Thymus (tissue), 11 donors: ENCODE measurements at regions not wholly inside any gene's neighbourhood (a gene's known extent, or its start where the extent isn't known, plus 50 kb on each side); places are given as distances from the start of the nearest gene placed in this dataset.

Experiments used
- DNase-seq, 9 donors: peaks; one replicate each; pipeline ENCODE4 v3.0.0-alpha.2; 2013; ENCODE audit warnings: low spot score in 9 of 9, low read depth in 6 of 9, missing footprints in 1 of 9
- H3K27ac ChIP-seq, 2 donors: one replicate each; pipeline ENCODE4 v1.5.1; 2013; ENCODE audit warnings: control low read depth in 1 of 2, low read depth in 1 of 2, low read length in 1 of 2, mild to moderate bottlenecking in 1 of 2, moderate library complexity in 1 of 2
- H3K27me3 ChIP-seq, 2 donors: one replicate each; pipeline ENCODE4 v1.5.1; 2013; ENCODE audit warnings: low read length in 1 of 2; ENCODE audit not compliant: control insufficient read depth in 2 of 2, insufficient read depth in 1 of 2
- H3K36me3 ChIP-seq, 2 donors: one replicate each; pipeline ENCODE4 v1.5.1; 2013; ENCODE audit warnings: low read length in 1 of 2, mild to moderate bottlenecking in 1 of 2, moderate library complexity in 1 of 2; ENCODE audit not compliant: control insufficient read depth in 2 of 2, insufficient read depth in 2 of 2
- H3K4me1 ChIP-seq, 2 donors: one replicate each; pipeline ENCODE4 v1.5.1; 2013; ENCODE audit warnings: low read length in 2 of 2; ENCODE audit not compliant: control insufficient read depth in 2 of 2, insufficient read depth in 2 of 2
- H3K4me3 ChIP-seq, 2 donors: one replicate each; pipeline ENCODE4 v1.5.1; 2013; ENCODE audit warnings: low read length in 2 of 2, control low read depth in 1 of 2, mild to moderate bottlenecking in 1 of 2
- H3K9me3 ChIP-seq, 2 donors: one replicate each; pipeline ENCODE4 v1.5.1; 2013; ENCODE audit warnings: low read length in 1 of 2, mild to moderate bottlenecking in 1 of 2; ENCODE audit not compliant: control insufficient read depth in 2 of 2, insufficient read depth in 1 of 2
- WGBS: extraction: QIAGEN DNeasy Blood & Tissue Kit; methylation state at CpG from one replicate; pipeline ENCODE4 v1.1.7; 2013; 5-methylcytosine and 5-hydroxymethylcytosine counted together
- donor health status: healthy.

GRCh38 chr10:83806717-83807116, 332.6 kb upstream of the GHITM start:
- Histone ChIP-seq H3K4me3 (no peak overlapping the region), H3K4me1 (no peaks in the 10 kb centered on the region), H3K27ac (no peak overlapping the region), H3K27me3 (no peaks in the 10 kb centered on the region), H3K9me3 (no peaks in the 10 kb centered on the region), H3K36me3 (no peaks in the 10 kb centered on the region)
- DNase-seq = no peak

- H3K27ac ChIP-seq = no peak overlapping the region
- H3K27me3 ChIP-seq = no peaks in the 10 kb centered on the region
- DNase-seq = no peak
- no peak overlapping the region for H3K4me3 ChIP-seq
- H3K9me3 ChIP-seq = no peaks in the 10 kb centered on the region
- H3K36me3 ChIP-seq = no peaks in the 10 kb centered on the region
- no peaks in the 10 kb centered on the region for H3K4me1 ChIP-seq
- 80% methylated on average over 2 of the region's 2 CpGs for WGBS
These were observed 330.3 kb upstream of the GHITM start for GRCh38 chr10:83809001-83809400.

- DNase-seq = no peak
- H3K4me1 ChIP-seq = no peaks in the 10 kb centered on the region
- no peak overlapping the region for H3K27ac ChIP-seq
- no peak overlapping the region for H3K4me3 ChIP-seq
- H3K27me3 ChIP-seq = no peaks in the 10 kb centered on the region
- 61% methylated on average over 2 of the region's 2 CpGs for WGBS
- H3K9me3 ChIP-seq = no peaks in the 10 kb centered on the region
- no peaks in the 10 kb centered on the region for H3K36me3 ChIP-seq
These were observed 322.4 kb upstream of the GHITM start for GRCh38 chr10:83816942-83817341.

- Histone ChIP-seq H3K27me3 (no peaks in the 10 kb centered on the region), H3K4me3 (no peak overlapping the region), H3K36me3 (no peaks in the 10 kb centered on the region), H3K9me3 (no peaks in the 10 kb centered on the region), H3K4me1 (no peaks in the 10 kb centered on the region), H3K27ac (no peak overlapping the region)
- 84% methylated on average over 3 of the region's 3 CpGs for WGBS
- DNase-seq = no peak
These were observed 321.5 kb upstream of the GHITM start for GRCh38 chr10:83817797-83818196.

GRCh38 chr10:83819609-83820008, 319.7 kb upstream of the GHITM start:
- DNase-seq = no peak
- Histone ChIP-seq H3K9me3 (no peaks in the 10 kb centered on the region), H3K27me3 (no peaks in the 10 kb centered on the region), H3K27ac (no peak overlapping the region), H3K36me3 (no peaks in the 10 kb centered on the region), H3K4me3 (no peak overlapping the region), H3K4me1 (no peaks in the 10 kb centered on the region)
- WGBS = 84% methylated on average over 2 of the region's 2 CpGs

- no peak for DNase-seq
- WGBS = 43% methylated on average over 3 of the region's 3 CpGs
- Histone ChIP-seq H3K4me1 (no peaks in the 10 kb centered on the region), H3K36me3 (no peaks in the 10 kb centered on the region), H3K27ac (no peak overlapping the region), H3K27me3 (no peaks in the 10 kb centered on the region), H3K9me3 (no peaks in the 10 kb centered on the region), H3K4me3 (no peak overlapping the region)
These were observed 319.3 kb upstream of the GHITM start for GRCh38 chr10:83820033-83820432.

GRCh38 chr10:83824099-83824498, 315.2 kb upstream of the GHITM start:
- Histone ChIP-seq H3K36me3 (no peaks in the 10 kb centered on the region), H3K4me3 (no peak overlapping the region), H3K9me3 (no peaks in the 10 kb centered on the region), H3K27me3 (no peaks in the 10 kb centered on the region), H3K4me1 (no peaks in the 10 kb centered on the region), H3K27ac (no peak overlapping the region)
- 93% methylated on average over 3 of the region's 3 CpGs for WGBS
- no peak for DNase-seq

- 92% methylated on average over 2 of the region's 2 CpGs for WGBS
- Histone ChIP-seq H3K4me3 (no peak overlapping the region), H3K4me1 (no peaks in the 10 kb centered on the region), H3K27ac (no peak overlapping the region), H3K9me3 (no peaks in the 10 kb centered on the region), H3K36me3 (no peaks in the 10 kb centered on the region), H3K27me3 (no peaks in the 10 kb centered on the region)
- no peak for DNase-seq
These were observed 305.2 kb upstream of the GHITM start for GRCh38 chr10:83834096-83834495.

GRCh38 chr10:83835945-83836745, 303.2 kb upstream of the GHITM start:
- no peak for DNase-seq
- Histone ChIP-seq H3K4me1 (no peaks in the 10 kb centered on the region), H3K27me3 (no peaks in the 10 kb centered on the region), H3K36me3 (no peaks in the 10 kb centered on the region), H3K27ac (no peak overlapping the region), H3K4me3 (no peak overlapping the region), H3K9me3 (no peaks in the 10 kb centered on the region)
- 87% methylated on average over 3 of the region's 3 CpGs for WGBS
